ENCODE measurements at regions not wholly inside any gene's neighbourhood (a gene's known extent, or its start where the extent isn't known, plus 50 kb on each side); places are given as distances from the start of the nearest gene placed in this dataset.
A peak's percentile ranks its signal among the peaks of the same experiment; 100 is the strongest.
"Not testable (repeated sequence)": the region's sequence is repeated elsewhere in the genome, so short reads cannot be mapped to it uniquely, and the experiment has no call there.

- DNase-seq (ENCODE audit: low read depth) = no peak
These were observed 144.2 kb downstream of the HLX start for GRCh38 chr1:221023482-221023881.

DNA sequence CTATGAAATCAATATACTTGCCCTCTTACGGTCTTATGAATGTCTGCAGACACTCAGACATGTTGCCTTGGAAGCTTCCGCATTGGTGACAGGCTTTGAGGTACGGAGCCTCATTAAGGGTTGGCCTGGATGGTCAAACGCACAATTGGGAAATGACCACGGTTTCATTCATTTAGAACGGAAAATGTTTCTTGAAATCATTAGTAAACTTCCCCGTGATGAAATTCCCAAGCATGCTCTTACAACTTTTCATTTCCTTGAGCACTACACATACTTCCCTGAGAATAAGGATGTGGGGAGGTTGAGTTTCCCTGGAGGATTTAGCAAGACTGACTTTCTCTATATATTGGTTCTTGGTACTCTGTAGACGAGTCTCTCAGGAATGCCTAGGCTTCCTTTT is 146.3 kb downstream of the HLX start:
- no peak for DNase-seq (ENCODE audit: low read depth)

DNA sequence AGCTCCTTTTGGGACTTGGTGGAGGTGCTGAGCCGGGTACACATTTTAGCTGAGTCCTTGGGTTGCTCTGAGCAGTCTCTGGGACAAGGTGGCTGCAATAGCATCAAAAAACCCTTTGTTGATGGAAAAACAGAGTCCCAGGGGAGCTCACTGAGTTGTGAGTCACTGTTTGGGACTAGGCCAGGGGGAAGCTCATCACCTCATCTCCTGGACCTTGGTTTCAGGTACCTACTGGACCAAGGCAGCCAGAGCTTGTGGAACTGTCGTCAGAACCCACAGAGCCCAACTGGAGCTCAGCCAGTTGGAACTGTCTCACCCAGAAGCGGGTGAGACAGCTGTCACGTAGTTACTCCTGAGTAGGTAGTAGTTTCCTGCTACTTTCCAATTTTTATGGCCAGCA is 146.7 kb downstream of the HLX start:
- DNase-seq (ENCODE audit: low read depth) = no peak

- DNase-seq (ENCODE audit: low read depth) = no peak
These were observed 150.9 kb downstream of the HLX start for GRCh38 chr1:221029981-221030649.

GRCh38 chr1:221030990-221031389 is 151.7 kb downstream of the HLX start:
- no peak for DNase-seq (ENCODE audit: low read depth)

DNA sequence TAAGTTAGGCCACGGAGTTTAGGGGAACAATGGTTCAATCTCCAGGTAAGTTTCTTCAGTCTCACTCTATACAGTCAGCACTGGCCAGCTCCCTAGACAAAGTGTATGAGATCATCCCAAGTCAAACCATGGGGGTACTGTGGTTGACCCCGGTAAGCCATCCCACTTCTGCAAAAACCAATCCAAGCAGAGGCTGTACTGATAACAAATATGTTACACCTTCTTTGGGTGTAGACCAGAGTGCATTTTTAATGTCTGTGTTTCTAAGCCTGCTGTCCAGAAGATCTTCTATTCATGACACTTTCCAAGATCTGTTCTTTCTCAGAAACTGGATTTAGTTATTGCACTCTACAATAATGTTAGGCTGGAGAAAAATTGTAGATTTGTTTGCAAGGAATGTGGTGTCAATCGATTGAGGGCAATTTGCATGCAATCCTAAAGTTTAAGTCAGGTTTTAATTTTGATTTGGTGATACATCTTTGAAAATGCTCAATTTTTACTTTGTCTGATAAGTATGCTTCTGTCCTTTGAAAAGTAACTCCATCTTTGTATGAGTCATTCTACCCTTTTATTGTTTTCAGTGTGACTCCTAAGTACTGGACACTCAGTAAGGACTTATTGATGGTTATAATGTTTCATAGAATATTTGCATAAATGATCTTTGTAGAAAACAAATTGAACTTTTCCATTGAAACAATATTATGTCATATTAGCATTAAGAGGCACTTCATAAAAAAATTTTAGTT is 152.4 kb downstream of the HLX start:
- no peak for DNase-seq (ENCODE audit: low read depth)

- DNase-seq (ENCODE audit: low read depth) = no peak
These were observed 153.0 kb downstream of the HLX start for GRCh38 chr1:221032204-221032585.

- no peak for DNase-seq (ENCODE audit: low read depth)
These were observed 153.5 kb downstream of the HLX start for GRCh38 chr1:221032637-221033280.

DNA sequence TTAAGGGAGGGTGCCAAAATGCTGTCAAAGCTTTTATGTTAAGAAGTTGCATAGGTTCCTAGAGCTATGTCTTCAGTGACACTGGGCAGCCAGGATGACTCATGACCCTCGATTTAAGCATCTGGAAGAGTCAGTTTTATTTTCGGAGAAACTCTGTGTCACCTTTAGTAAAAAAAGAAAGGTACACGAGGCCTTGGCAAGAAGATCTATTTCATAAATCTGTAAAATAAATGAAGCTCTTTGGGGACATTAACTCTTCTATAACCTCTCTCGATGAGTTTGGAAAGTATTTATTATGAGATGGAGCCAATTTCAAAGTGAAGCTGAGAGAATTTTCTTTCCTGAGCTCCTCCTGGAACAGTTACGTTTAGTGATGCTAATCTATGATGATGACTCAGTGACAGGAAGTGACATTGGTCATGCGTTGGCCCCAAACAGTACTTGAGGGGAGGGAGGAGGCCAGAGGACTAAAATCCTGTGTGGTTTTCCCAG is 156.5 kb downstream of the HLX start:
- DNase-seq (ENCODE audit: low read depth) = peak; percentile 43

- peak; percentile 63 for DNase-seq (ENCODE audit: low read depth)
These were observed 160.4 kb downstream of the HLX start for GRCh38 chr1:221039616-221040015.

DNA sequence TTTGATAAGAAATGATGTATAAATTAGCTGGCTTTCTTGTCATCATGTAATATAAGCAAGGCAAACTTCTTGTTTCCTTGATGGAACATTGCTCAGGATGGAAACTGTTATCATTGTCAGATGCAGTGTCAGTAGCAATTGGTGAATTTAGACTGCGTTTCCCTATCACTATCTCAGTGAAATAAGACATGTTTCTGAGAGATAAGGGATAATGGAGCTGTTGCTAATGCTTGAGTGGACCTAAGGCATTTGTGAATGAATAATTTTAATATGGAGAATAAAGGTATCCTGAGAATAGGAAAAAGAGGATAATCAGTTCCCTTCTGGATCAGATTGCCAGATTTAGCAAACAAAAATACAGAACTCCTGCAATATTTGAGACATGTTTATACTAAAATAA is 160.9 kb downstream of the HLX start:
- DNase-seq (ENCODE audit: low read depth) = no peak

GRCh38 chr1:221040691-221041285 is 161.5 kb downstream of the HLX start:
- no peak for DNase-seq (ENCODE audit: low read depth)

DNA sequence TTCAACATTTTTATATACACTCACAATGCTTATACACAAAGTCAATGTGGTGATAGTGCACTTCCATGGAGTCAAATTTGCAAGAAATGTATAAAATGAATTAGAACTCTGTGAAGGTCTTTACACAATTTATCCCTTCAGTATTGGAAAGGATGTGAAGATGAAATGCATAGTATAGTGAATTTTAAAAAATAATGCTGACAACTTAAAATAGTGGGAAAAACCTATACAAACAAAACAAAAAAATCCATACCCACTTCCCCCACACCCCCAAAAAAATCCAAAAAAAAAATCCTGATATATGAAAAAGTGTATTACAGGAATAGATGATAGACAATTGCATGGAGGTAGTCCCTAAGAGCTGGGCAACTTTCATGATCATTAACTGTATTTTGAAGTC is 165.3 kb downstream of the HLX start:
- DNase-seq (ENCODE audit: low read depth) = no peak

GRCh38 chr1:221045151-221045550 is 165.9 kb downstream of the HLX start:
- no peak for DNase-seq (ENCODE audit: low read depth)

DNA sequence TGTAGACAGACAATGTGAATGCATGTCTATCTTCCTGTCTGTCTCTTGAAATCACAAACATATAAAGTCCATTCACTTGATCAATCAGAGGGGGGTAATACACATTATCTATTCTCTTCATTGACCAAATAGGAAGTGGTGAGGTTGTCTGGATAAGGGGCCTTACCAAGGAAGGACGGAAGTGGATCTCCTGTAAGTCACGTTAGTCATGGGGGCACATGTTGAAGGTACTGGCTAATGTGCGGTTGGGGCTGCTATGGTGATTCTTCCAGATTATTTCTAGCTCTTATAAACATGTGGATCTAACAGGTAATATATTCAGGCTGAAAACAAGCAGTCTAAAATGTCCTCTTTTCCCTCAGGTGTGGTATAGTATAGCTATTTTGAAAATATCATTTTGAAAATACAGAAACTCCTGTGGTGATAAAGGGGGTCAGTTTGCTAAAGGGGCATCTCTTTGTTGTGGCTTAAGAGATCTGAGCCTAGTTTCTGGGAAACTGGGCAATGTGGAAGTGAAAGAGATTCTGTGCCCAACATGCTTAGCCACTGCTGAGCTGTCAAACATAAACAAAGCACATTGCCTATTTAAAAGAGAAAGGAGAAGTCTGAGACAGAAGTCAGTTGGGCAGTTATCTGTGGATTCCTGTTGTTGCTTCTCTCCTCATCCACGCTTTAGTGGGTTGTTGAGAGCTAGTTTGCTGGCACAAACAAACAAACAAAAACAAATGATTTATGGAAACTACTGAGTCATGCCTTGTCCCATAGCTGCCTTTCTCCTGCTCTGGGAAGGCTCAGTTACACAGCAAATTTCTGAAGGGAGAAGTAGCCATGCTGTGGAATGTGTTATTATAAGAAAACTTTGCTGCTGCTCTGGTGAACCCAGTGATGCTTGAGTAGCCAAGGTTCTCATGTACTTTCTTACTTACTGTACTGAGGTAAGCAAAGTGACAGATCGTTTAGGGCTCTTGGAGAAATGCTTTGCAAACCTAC is 166.9 kb downstream of the HLX start:
- peak; percentile 38 for DNase-seq (ENCODE audit: low read depth)

- not testable (repeated sequence) for DNase-seq (ENCODE audit: low read depth)
These were observed 172.1 kb downstream of the HLX start for GRCh38 chr1:221051391-221051790.

GRCh38 chr1:221053889-221054288 is 174.6 kb downstream of the HLX start:
- no peak for DNase-seq (ENCODE audit: low read depth)

GRCh38 chr1:221059506-221059905 is 180.3 kb downstream of the HLX start:
- no peak for DNase-seq (ENCODE audit: low read depth)

GRCh38 chr1:221063651-221064050 is 184.4 kb downstream of the HLX start:
- DNase-seq (ENCODE audit: low read depth) = no peak

GRCh38 chr1:221066351-221067001 is 187.2 kb downstream of the HLX start:
- DNase-seq (ENCODE audit: low read depth) = no peak

Measured in myocyte (in vitro differentiated cells).